Endothelial cell of umbilical vein (primary cell): ENCODE measurements at regions not wholly inside any gene's neighbourhood (a gene's known extent, or its start where the extent isn't known, plus 50 kb on each side); places are given as distances from the start of the nearest gene placed in this dataset.

ENCODE experiments used
- BruUV-seq: library from RNA; stranded (reverse); fragments of 400-500 nt; replicated peaks from 2 replicates; lab custom pipeline; 2021; lab: Mats Ljungman, UMichigan
- CTCF ChIA-PET: fragments of 300-600, 350-600 bp; sonication (Branson Sonifier 250); formaldehyde crosslinking; loops from one replicate; lab custom pipeline; 2021; ENCODE audit warnings: antibody characterized with exemption, inconsistent platforms; lab: Charles Lee
- POLR2A ChIA-PET: fragments of 300-600, 350-600 bp; sonication (Branson Sonifier 250); formaldehyde crosslinking; loops from one replicate; lab custom pipeline; 2021; ENCODE audit warnings: antibody characterized with exemption, inconsistent platforms; lab: Charles Lee
- DNase-seq: peaks from one replicate; pipeline ENCODE4 v3.0.0-alpha.2; 2011; ENCODE audit warnings: low read depth, low spot score
- FAIRE-seq: peaks from 2 replicates; lab custom pipeline; 2011; peaks lifted over from hg19 to GRCh38; lab: Jason Lieb, UNC
- H2AFZ ChIP-seq: 2 replicates; pipeline ENCODE4 v1.6.0; 2012; ENCODE audit warnings: low read depth, low read length, control low read depth, inconsistent platforms
- H3K27ac ChIP-seq: 2 replicates; pipeline ENCODE4 v1.5.1; 2011; ENCODE audit warnings: low read depth, mild to moderate bottlenecking, control low read depth, low read length, moderate library complexity; ENCODE audit not compliant: insufficient read depth
- H3K27me3 ChIP-seq, 2 experiments: 2 replicates each; pipeline versions ENCODE4 v1.6.0 to v1.6.1; 2011; ENCODE audit warnings: low read length in 2 of 2, mixed read lengths in 1 of 2; ENCODE audit not compliant: control insufficient read depth in 2 of 2, insufficient read depth in 2 of 2
- H3K36me3 ChIP-seq, 2 experiments: 2 replicates in 1 of 2; 3 replicates in 1 of 2; pipeline ENCODE4 v1.5.1; 2011; ENCODE audit warnings: low read length in 2 of 2, mild to moderate bottlenecking in 1 of 2, moderate library complexity in 1 of 2; ENCODE audit not compliant: control insufficient read depth in 2 of 2, insufficient read depth in 2 of 2; ENCODE audit errors: extremely low read depth in 1 of 2
- H3K4me1 ChIP-seq: 3 replicates; pipeline ENCODE4 v1.5.1; 2011; ENCODE audit warnings: mild to moderate bottlenecking, low read length; ENCODE audit not compliant: control insufficient read depth, insufficient read depth; ENCODE audit errors: extremely low read depth
- H3K4me2 ChIP-seq: 2 replicates; pipeline ENCODE4 v1.6.1; 2011; ENCODE audit warnings: low read length, control low read depth, mixed read lengths; ENCODE audit not compliant: insufficient read depth
- H3K4me3 ChIP-seq, 3 experiments: fragments of 200-600 bp in 1 of 3; sonication (generic), shearing (Covaris generic) in 1 of 3; replicated peaks in 1 of 3; 2 replicates each; pipeline ENCODE4 v1.5.1; 2011 to 2016; ENCODE audit warnings: control low read depth in 3 of 3, low read length in 3 of 3, mild to moderate bottlenecking in 2 of 3, inconsistent platforms in 1 of 3, low read depth in 1 of 3, moderate library complexity in 1 of 3; ENCODE audit not compliant: insufficient read depth in 1 of 3
- H3K79me2 ChIP-seq: 2 replicates; pipeline ENCODE4 v1.6.0; 2012; ENCODE audit warnings: low read length, inconsistent platforms; ENCODE audit not compliant: control insufficient read depth, insufficient read depth
- H3K9ac ChIP-seq: replicated peaks from 2 replicates; pipeline ENCODE3; 2011; ENCODE audit warnings: low read length, control low read depth; ENCODE audit not compliant: insufficient read depth; ENCODE audit errors: extremely low read depth
- H3K9me1 ChIP-seq: replicated peaks from 3 replicates; pipeline ENCODE4 v1.6.0; 2011; ENCODE audit warnings: mild to moderate bottlenecking, low read length; ENCODE audit not compliant: control insufficient read depth, insufficient read depth; ENCODE audit errors: extremely low read depth
- H3K9me3 ChIP-seq: replicated peaks from 2 replicates; pipeline ENCODE4 v1.5.1; 2012; ENCODE audit warnings: low read length, inconsistent platforms; ENCODE audit not compliant: control insufficient read depth, insufficient read depth
- H4K20me1 ChIP-seq: replicated peaks from 2 replicates; pipeline ENCODE3; 2011; ENCODE audit warnings: mild to moderate bottlenecking, low read length; ENCODE audit not compliant: control insufficient read depth, insufficient read depth; ENCODE audit errors: extremely low read depth
- EZH2 ChIP-seq: IDR thresholded peaks from 2 replicates; pipeline ENCODE4 v1.6.1; 2012; ENCODE audit warnings: borderline replicate concordance, low read depth, mild to moderate bottlenecking, moderate library complexity, low read length, inconsistent platforms; ENCODE audit not compliant: severe bottlenecking
- FOS ChIP-seq: IDR thresholded peaks from 2 replicates; pipeline ENCODE4 v1.6.1; 2011; ENCODE audit warnings: mild to moderate bottlenecking, low read length, moderate library complexity, borderline replicate concordance; ENCODE audit not compliant: insufficient read depth
- GATA2 ChIP-seq: IDR thresholded peaks from 2 replicates; pipeline ENCODE4 v1.7.0; 2011; ENCODE audit warnings: low read depth, mild to moderate bottlenecking, moderate library complexity, mixed read lengths, low read length; ENCODE audit not compliant: insufficient read length, insufficient read depth
- JUN ChIP-seq: IDR thresholded peaks from 2 replicates; pipeline ENCODE4 v1.6.1; 2011; ENCODE audit warnings: borderline replicate concordance, low read depth; ENCODE audit not compliant: insufficient read length, insufficient read depth
- MYC ChIP-seq: IDR thresholded peaks from one replicate; pipeline ENCODE4 v1.6.1; 2011; ENCODE audit warnings: mild to moderate bottlenecking, low read depth, low read length
- POLR2A ChIP-seq: IDR thresholded peaks from 2 replicates; pipeline ENCODE4 v1.6.1; 2012; ENCODE audit warnings: low read depth, mild to moderate bottlenecking, control low read depth, low read length
- POLR2AphosphoS5 ChIP-seq: IDR thresholded peaks from 2 replicates; pipeline ENCODE4 v1.6.1; 2012; ENCODE audit warnings: low read depth, mild to moderate bottlenecking, control low read depth, low read length, moderate library complexity; ENCODE audit not compliant: insufficient read depth
- dilution Hi-C: fragments of 300-500 bp; cut with MboI; formaldehyde crosslinking; loops from one replicate; pipeline ENCODE4 v1.15.0; 2019; ENCODE audit warnings: low sequenced_read_pairs; ENCODE audit not compliant: extremely low pct_ligation_motif_present
- intact Hi-C: fragments of 100-400 bp; cut with micrococcal nuclease; formaldehyde crosslinking; loops from one replicate; pipeline ENCODE4 v1.10.0; 2022
- TF ChIP-seq, protein P1 (sequence below): IDR thresholded peaks from 2 replicates; pipeline ENCODE4 v1.6.1; 2011; ENCODE audit not compliant: insufficient read depth, insufficient read length
- TF ChIP-seq, protein P2 (sequence below), 2 donors: IDR thresholded peaks; 1 replicate in 1 of 2; 2 replicates in 1 of 2; pipeline ENCODE4 v1.5.1; 2011; ENCODE audit warnings: low read length in 2 of 2, mild to moderate bottlenecking in 2 of 2, moderate library complexity in 2 of 2, control low read depth in 1 of 2, inconsistent platforms in 1 of 2, low read depth in 1 of 2; ENCODE audit not compliant: insufficient read depth in 1 of 2; ENCODE audit errors: extremely low read depth in 1 of 2

DNA sequence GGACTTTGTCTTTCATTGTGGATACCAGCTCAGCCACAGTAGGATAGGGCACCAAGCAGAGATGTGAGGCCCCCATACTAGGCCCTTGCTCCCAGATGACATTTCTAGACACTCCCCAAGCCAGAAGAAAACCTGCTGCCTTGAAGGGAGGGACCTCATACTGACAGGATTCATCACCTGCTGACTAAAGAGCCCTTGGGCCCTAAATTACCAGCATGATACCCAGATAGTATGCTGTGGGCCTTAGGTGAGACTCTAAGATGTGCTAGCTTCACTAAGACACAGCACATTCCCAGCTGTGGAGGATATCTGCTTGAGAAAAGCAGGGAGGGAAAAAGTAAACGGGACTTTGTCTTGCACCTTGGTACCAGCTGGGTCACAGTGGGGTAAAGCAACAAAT, 324.0 kb downstream of the TBL1XR1 start:
- Histone ChIP-seq H3K27me3 (no peaks in the 10 kb centered on the region), H2AFZ (no peak overlapping the region), H3K9me1 (no peaks in the 10 kb centered on the region), H4K20me1 (no peaks in the 10 kb centered on the region), H3K27ac (no peak overlapping the region), H3K9ac (no peak overlapping the region), H3K79me2 (no peaks in the 10 kb centered on the region), H3K36me3 (no peaks in the 10 kb centered on the region), H3K9me3 (no peaks in the 10 kb centered on the region), H3K4me3 (no peak overlapping the region), H3K4me1 (no peaks in the 10 kb centered on the region), H3K4me2 (no peak overlapping the region)
- FAIRE-seq (no peak), DNase-seq (no peak)
- ChIA-PET CTCF (interaction anchor here (0.7 to 5.9 kb wide), 19 partner anchors 10 to 1521 kb away, joined by 3 to 119 read pairs (median 4); no protein-coding TSS in a partner anchor), POLR2A (no interaction called here)
- no TSS peak for BruUV-seq
- intact Hi-C loops (loop anchor here (5.0 kb wide), 1 partner anchor 904 kb away; no protein-coding TSS in a partner anchor), dilution Hi-C loops (no loop called here)
- TF ChIP-seq EZH2: no peak
- no peak for TF ChIP-seq POLR2AphosphoS5
- TF ChIP-seq JUN: no peak
- no peak for TF ChIP-seq POLR2A
- TF ChIP-seq FOS: no peak
- no peak for TF ChIP-seq MYC
- TF ChIP-seq, protein P1, sequence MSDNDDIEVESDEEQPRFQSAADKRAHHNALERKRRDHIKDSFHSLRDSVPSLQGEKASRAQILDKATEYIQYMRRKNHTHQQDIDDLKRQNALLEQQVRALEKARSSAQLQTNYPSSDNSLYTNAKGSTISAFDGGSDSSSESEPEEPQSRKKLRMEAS: no peak
- TF ChIP-seq GATA2: no peak
- TF ChIP-seq, protein P2, sequence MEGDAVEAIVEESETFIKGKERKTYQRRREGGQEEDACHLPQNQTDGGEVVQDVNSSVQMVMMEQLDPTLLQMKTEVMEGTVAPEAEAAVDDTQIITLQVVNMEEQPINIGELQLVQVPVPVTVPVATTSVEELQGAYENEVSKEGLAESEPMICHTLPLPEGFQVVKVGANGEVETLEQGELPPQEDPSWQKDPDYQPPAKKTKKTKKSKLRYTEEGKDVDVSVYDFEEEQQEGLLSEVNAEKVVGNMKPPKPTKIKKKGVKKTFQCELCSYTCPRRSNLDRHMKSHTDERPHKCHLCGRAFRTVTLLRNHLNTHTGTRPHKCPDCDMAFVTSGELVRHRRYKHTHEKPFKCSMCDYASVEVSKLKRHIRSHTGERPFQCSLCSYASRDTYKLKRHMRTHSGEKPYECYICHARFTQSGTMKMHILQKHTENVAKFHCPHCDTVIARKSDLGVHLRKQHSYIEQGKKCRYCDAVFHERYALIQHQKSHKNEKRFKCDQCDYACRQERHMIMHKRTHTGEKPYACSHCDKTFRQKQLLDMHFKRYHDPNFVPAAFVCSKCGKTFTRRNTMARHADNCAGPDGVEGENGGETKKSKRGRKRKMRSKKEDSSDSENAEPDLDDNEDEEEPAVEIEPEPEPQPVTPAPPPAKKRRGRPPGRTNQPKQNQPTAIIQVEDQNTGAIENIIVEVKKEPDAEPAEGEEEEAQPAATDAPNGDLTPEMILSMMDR (IDR thresholded peaks at IDR 0.05; ENCODE audit: extremely low read depth in 1 of 2, insufficient read depth in 1 of 2, low read depth in 1 of 2, low read length in 2 of 2): no peak
